ENCODE measurements at regions not wholly inside any gene's neighbourhood (a gene's known extent, or its start where the extent isn't known, plus 50 kb on each side); places are given as distances from the start of the nearest gene placed in this dataset.
"Not testable (repeated sequence)": the region's sequence is repeated elsewhere in the genome, so short reads cannot be mapped to it uniquely, and the experiment has no call there.

GRCh38 chr9:106492126-106492525 lies 370.8 kb upstream of the ZNF462 start:
- not testable (repeated sequence) for TF ChIP-seq CTCF (IDR thresholded peaks at IDR 0.05; ENCODE audit: poor library complexity); EZH2 (IDR thresholded peaks at IDR 0.05; ENCODE audit: borderline replicate concordance); EZH2phosphoT487 (IDR thresholded peaks at IDR 0.05; ENCODE audit: low read depth, severe bottlenecking, unreplicated experiment)

Data from hepatocyte (in vitro differentiated cells).